ENCODE measurements at regions not wholly inside any gene's neighbourhood (a gene's known extent, or its start where the extent isn't known, plus 50 kb on each side); places are given as distances from the start of the nearest gene placed in this dataset.
A peak's percentile ranks its signal among the peaks of the same experiment; 100 is the strongest.
"Not testable (repeated sequence)": the region's sequence is repeated elsewhere in the genome, so short reads cannot be mapped to it uniquely, and the experiment has no call there.

DNA sequence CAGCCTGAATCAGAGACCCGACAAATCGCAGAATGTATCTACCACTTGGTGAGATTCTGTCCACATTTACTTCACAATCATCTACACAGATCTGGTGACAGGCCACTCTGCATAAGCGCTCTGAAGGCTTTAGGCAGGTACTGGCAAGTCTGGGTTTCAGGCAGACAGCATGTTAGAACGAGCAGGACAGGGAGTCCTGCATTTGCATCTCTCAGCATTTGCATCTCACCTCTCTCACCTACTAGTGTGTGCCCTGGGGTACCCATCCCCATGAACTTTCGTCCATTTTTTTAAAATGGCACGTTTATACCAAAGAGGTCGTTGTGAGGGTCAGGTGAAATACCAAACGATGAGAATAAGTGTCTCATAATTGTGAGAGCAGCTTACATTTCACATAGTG is 108.2 kb downstream of the SPATA31A1 start:
- not testable (repeated sequence) for DNase-seq (ENCODE audit: low read depth in 2 of 3, low spot score in 2 of 3)

DNA sequence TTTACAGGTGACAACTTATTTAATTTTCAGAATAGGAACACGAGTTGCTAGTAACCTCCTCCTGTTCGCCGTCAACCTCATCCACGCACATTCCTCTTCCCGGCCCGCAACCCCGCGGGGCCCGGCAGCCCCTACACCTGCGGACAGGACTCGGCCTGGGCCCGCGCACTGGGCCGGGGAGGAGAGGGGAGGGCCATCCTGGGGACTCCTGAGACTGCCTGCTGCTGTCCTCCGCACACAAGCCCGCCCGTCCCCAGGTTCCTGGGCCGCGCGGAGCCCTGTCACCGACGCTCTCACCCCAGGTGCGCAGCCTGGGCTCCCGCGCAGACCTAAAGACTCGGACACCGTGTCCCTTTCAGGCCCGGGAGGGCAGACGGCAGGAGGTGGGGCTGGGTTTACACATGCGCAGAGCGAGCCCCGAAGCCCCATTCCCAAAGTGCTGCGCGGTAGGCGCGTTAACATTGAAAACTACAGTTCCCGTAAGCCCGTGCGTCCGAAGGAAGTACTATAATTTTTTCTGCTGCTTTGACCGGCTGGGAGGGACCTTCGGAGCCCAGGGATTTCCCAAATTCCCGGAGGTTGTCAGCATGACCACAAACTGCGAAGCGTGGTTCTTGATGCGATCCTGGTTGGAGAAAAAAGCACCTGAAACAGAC is 108.8 kb downstream of the SPATA31A1 start:
- DNase-seq (ENCODE audit: low read depth in 2 of 3, low spot score in 2 of 3): peak; percentile 32 to 41 (median 38)

DNA sequence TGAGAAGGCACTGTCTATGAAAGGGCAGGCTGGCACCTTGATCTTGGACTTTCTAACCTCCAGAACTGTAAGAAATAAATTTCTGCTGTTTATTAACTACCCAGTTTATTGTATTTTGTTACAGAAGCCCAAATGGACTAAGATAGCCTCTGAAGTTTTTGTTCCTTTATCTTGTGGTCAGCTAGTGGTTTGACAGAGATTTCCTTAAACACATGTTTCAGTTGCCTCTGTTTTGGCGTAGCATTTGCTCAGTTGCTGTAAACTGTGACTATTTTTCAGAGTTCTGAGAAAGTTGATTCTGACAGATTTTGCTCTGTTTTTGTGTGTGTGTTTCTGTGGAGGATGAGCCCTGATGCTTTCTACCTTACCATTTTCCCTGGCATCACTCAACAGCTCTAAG is 119.0 kb downstream of the SPATA31A1 start:
- not testable (repeated sequence) for DNase-seq (ENCODE audit: low read depth in 2 of 3, low spot score in 2 of 3)

DNA sequence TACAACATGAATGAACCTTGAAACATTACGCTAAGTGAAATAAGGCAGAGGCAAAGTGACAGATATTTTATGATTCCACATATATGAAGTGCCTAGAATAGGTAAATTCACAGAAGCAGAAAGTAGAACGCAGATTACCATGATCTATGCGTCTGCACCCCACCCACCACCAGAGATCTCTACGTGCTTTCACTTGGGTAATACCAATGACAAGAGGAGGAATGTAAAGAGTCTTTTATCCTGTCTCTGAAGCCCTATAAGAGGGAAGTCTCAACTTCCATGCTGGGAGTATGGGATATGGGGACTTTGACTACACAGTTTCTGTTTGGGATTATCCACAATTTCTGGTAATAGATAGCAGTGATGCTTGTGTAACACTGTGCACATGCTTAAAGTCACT is 127.6 kb downstream of the SPATA31A1 start:
- not testable (repeated sequence) for DNase-seq (ENCODE audit: low read depth in 2 of 3, low spot score in 2 of 3)

DNA sequence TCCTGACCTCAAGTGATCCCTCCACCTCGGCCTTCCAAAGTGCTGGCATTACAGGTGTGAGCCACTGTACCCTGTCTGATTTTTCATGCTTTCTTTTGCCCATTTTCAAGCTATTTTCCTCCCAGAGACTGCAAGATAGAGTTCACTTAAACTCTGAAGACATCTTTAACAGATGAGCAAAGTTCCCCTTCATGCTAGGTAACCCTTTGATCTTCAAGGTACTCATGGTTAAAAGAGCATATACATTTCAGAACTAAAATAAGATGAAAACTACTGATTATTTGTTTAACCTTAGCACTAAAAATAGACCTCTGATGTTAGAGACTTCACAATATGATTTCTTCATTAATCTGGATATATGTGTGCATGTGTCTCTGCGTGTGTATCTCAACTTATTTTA is 128.4 kb downstream of the SPATA31A1 start:
- not testable (repeated sequence) for DNase-seq (ENCODE audit: low read depth in 2 of 3, low spot score in 2 of 3)

DNA sequence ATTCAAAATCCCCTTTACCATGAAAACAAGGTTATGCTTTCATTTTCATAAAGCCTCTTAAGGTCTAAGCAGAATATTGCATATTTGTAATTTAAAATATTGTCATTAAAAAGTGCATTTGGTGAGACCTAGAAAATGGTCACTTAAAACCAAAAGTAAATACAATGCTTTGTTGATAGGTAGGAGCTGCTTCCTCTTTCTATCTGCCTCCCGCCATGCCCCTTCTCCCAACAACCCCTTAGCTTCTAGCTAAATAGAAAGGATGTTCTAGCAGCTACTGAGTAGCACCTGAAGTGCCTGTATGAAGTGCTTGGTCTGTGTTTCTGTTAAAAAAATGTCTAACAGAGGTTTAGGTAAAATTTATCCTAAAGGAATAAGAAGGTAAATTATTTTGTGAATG is 128.8 kb downstream of the SPATA31A1 start:
- DNase-seq (ENCODE audit: low read depth in 2 of 3, low spot score in 2 of 3): not testable (repeated sequence)

DNA sequence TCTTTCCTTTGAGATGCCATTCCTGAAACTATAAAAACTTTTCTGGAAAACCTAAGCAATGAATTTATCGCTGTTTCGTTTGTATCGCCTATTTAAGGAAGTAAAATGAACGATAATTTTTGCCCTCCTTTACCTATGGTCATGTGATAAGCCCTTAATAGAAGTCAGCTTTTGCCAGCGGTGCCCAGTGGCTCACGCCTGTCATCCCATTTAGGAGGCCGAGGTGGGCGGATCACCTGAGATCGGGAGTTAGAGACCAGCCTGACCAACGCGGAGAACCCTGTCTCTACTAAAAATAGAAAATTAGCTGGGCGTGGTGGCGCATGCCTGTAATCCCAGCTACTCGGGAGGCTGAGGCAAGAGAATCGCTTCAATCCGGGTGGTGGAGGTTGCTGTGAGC is 132.0 kb downstream of the SPATA31A1 start:
- not testable (repeated sequence) for DNase-seq (ENCODE audit: low read depth in 2 of 3, low spot score in 2 of 3)

DNA sequence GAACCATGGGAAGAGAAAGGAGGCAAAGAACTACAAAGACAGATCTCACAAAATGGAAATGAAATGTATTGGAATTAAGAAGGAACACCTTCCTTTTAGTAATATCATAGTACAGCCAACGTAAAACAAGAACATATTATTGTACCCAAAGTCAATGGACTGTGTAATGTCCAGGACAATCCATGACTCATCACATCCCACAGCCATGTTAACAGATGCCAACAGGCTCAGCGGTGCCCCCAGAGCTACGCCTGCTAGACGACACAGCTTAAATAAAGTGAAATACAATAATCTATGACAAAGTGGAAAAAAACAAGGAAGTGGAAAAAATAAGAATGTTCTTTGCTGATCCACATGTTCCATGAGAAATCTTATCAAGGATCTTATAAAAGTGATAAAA is 140.8 kb downstream of the SPATA31A1 start:
- DNase-seq (ENCODE audit: low read depth in 2 of 3, low spot score in 2 of 3): not testable (repeated sequence)

DNA sequence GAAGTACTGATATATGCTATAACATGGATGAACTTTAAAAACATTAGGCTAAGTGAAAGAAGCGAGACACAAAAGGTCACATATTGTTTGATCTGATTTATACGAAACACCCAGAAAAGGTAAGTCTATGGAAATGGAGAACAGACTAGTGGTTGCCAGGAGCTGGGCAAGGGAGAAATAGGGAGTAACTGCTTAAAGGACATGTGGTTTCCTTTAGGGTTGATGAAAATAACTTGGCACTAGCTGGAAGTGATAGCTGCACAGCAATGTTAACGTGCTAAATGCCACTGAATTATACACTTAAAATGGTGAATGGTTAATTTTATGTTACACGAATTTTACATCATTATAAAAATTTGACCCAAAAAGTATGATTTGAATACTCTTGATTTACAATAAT is 147.7 kb downstream of the SPATA31A1 start:
- not testable (repeated sequence) for DNase-seq (ENCODE audit: low read depth in 2 of 3, low spot score in 2 of 3)

DNA sequence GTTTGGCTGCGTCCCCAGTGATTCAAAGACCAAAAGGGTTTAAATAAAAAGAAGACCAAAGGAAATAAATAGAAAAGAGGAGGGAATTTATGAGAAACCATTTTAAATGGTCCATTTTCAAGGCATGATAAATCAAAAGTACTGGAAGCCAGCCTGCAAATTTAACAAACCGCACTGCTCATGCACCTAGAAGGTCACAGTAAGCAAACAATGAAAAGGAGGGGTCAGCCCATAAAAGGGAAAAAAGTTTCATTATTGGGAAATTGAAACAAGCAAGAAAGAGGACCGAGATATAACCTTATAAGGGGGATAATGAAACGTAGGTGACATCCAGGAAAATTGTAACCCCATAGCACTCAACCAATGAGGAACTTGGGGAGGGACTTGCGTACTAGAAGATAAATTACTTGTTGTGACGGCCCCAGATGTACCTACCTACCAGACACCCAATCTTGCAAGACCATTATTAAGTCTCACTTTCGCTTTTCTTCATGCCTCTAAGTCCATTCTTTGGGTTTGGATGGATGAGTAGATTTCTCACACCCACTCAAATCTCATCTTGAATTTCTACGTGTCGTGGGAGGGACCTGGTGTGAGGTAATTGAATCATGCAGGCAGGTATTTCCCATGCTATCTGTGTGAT is 172.0 kb downstream of the SPATA31A1 start:
- not testable (repeated sequence) for DNase-seq (ENCODE audit: low read depth in 2 of 3, low spot score in 2 of 3)

DNA sequence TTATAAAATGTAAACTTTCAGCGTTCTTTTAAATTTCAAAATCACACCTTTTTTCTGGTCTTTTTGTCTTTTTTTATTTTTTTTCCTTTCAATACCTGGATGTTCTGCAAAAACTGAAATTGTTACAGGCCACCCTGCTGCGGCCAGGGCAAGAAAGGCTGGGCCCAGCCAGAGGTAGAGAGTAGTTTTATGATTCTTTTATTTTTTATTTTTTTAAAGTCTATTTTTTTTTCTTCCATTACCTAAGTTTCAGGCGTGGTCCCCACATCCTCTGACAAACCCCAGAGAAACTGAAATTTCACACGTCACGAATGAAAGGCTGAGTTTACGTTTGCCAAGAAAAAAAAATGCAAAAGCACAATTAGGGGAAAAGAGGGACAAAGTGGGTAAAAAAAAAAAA is 177.1 kb downstream of the SPATA31A1 start:
- not testable (repeated sequence) for DNase-seq (ENCODE audit: low read depth in 2 of 3, low spot score in 2 of 3)

DNA sequence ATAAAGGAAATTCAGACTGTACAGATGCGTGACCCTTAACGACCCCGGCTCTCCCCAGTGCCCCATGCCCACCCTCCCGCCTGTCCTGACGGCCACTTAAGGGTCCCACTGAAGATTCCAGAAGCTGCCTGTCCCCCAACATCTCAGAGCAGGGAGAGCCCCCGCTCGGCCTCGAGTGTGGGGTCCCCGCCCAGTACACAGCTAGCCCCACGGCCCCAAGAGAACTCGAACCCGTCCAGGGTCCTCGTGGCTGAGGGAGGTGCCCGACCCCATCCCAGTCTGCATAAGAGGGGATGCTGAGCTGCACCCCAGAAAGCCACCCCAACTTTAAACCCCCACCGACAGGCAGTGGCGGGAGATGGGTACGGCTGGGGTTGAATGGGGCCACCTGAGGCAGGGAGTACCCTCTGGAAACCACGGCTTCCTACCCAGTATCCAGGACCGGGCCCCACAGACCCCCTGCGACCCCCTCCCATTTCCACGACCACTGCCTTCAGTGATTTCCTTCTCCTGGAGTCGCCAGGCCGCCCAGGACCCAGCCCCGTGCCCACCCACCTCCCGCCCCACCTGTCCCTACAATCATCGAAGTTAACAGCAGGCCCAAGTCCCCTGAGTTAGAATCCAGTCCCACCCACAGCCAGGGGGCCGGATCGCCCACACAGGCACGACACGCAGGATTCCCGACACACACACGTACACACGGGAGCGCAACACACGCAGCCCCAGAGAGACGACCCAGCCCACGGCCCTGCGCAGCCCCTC is 177.7 kb downstream of the SPATA31A1 start:
- not testable (repeated sequence) for DNase-seq (ENCODE audit: low read depth in 2 of 3, low spot score in 2 of 3)

DNA sequence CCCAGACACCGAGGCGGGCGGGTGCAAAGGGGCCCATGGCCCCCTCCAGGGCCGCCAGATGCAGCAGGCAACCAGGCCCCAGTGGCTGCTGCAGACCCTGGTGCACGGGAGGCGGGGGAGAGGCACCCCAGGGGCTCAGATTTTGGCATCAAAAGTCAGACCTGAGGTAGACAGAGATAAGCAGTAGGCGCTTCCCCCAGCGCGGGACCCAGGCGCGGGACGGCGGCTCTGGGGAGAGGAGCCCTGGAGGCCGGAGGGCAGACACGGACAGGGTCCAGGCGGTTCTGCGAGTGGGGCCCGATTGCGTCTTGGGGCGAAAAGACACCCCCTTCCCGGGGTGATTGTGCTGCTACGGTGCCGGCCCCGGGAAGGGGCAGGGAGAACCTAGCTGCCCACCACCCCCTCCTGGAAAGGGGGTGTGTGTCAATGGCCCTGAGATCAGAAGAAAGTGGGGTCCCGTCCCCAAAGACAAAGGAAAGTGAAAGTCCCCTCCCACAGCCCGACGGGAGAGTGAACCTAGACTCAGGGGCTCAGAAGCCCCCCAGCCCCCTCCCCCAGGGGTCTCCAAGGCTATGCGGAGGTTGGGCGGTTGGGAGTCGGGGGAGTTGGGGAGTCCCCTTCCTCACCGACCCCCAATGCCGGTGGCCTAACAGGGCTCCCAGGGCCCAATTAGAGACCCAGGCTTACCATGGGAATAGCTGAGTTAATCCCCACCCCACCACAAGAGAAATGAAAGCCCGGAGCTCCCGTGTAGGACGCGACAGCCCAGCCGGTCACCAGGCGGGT is 178.5 kb downstream of the SPATA31A1 start:
- DNase-seq (ENCODE audit: low read depth in 2 of 3, low spot score in 2 of 3): not testable (repeated sequence)

DNA sequence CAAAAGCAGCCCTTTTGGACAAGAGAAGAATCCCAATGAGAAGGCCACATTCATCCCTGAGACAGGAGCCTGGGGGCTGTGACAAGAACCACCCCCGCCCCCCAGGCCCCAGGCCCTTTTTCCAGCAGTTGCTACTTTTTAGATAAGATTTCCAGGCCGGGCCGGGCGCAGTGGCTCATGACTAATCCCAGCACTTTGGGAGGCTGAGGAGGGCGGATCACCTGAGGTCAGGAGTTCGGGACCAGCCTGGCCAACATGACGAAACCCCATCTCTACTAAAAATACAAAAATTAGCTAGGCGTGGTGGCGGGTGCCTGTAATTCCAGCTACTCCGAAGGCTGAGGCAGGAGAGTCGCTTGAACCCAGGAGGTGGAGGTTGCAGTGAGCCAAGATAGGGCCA is 179.4 kb downstream of the SPATA31A1 start:
- DNase-seq (ENCODE audit: low read depth in 2 of 3, low spot score in 2 of 3): not testable (repeated sequence)

DNA sequence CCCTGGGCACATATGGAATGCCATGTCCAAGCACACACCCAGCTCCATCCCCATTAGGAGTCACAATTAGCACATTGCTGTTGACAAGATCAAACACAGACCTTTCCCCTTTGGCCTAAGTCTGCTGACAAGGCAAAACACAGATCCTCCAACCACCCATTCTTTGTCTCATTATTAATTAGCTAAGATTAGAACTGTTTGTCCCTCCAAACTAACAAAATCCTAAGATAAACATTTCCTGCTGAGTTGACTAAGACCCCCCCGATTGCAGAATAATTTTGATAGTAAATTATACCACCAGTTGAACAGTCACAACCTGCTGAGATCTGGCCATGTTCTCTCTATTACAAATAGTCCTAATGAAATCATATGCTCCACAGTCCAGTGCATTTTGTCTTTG is 186.7 kb downstream of the SPATA31A1 start:
- DNase-seq (ENCODE audit: low read depth in 2 of 3, low spot score in 2 of 3): not testable (repeated sequence)

DNA sequence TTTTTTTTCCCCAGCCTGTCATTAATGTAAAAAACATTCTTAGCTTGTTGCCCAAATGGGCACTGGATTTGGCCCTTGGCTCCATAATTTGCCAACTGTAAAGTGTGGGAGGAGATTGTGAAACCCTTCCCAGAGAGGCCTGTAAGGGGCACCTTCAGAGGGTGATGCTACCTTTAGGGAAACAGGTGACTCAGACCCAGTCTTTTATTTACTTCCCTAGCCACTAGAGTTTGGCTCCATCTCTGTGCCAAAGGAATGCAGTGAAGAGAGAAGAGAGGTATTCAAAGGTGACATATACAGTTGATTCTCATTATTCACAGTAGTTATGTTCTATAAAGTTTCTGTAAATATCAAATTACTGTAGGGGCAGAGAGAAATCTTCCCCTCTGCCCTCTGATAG is 189.6 kb downstream of the SPATA31A1 start:
- DNase-seq (ENCODE audit: low read depth in 2 of 3, low spot score in 2 of 3): not testable (repeated sequence)

DNA sequence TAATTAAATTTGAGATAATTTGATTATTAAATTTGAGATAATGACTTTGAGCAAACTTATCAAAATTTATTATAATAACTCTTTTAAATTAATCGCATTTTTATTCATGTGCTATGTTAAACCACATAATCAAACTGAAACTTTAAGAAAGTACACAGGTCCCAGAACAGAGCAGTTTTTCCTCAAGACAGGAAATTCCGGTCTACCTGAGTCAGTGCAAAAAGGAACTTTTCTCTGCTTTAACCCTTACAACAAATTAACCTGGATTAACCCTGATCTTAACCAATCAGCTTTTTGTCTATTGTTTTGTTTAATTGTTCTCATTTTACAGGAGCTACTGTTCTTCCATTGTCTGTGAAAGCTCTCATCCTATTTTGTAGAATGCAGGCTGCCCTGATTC is 195.1 kb downstream of the SPATA31A1 start:
- DNase-seq (ENCODE audit: low read depth in 2 of 3, low spot score in 2 of 3): not testable (repeated sequence)

DNA sequence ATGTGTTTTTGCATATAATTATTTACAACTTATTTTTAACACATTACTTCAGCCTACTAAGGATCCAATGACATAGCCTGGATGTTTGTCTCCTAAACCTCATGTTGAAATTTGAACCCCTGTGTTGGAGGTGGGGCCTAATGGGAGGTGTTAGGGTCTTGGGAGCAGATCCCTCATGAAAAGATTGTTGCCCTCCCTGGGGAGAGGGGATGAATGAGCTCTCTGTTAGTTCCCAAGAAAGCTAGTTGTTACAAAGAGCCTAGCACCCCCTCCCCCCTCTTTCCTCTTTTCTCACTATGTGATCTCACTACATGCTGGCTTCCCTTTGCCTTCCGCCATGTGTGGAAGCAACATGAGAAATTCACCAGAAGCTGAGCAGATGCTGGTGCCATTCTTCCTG is 196.1 kb downstream of the SPATA31A1 start:
- not testable (repeated sequence) for DNase-seq (ENCODE audit: low read depth in 2 of 3, low spot score in 2 of 3)

DNA sequence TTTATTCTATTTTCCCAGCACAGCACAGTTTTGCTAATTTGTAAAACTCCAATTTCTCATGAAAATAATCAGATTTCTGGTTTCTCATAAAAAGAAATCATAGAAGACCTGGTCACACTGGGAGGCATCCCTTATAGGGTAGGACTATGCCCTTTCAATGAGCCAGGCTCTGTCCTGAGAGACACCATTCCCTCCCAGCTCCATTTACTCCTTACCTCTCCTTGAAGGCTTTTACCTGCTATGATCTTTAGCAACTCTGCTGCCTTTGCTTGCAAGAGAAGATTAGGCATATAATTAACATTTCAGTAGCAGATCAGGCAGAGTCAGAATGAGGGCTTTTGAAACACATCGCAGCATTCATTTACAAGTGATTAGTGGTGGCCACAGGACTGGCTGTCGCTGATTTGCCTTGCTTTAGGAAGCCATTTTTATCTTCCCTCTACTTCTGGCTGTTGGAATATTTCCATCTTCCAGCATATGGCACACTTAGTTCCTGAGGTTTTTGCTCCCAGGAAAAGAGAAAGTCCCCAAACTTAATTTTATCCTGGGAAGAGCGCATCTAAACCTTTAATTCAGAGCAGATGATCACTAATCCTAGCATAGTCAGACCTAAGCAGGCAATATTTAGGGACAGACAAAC is 196.9 kb downstream of the SPATA31A1 start:
- not testable (repeated sequence) for DNase-seq (ENCODE audit: low read depth in 2 of 3, low spot score in 2 of 3)

DNA sequence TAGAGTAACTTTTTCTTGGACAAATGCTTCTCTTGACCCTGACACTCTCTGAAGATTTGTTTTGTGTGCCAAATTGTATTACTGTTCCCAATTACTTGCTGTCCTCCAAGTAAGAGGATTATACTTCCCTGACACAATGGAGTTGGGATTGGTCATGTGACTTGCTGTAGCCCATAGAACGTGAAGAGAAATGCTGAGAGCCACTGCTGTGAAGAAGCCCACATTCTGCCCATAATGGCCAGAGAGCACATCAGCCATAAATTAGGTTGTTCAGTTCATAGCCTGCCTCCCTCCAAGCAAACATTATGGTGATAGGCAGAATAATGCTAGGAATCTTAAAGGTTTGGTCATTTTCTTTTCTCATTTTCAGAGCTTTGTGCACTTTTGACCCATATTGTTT is 198.9 kb downstream of the SPATA31A1 start:
- not testable (repeated sequence) for DNase-seq (ENCODE audit: low read depth in 2 of 3, low spot score in 2 of 3)

DNA sequence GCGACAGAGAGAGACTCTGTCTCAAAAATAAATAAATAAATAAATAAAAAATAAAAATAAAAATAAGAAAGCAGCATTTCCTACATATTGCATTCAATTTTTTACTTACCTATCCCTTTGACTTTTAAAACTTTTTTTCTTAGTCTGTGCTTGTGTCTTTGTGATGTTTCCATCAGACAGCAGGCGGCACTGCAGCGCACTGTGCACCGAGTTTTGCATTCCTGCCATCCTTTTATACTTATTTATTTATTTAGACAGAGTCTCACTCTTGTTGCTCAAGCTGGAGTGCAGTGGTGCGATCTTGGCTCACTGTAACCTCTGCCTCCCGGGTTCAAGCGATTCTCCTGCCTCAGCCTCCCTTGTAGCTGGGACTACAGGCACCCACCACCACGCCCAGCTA is 203.9 kb downstream of the SPATA31A1 start:
- not testable (repeated sequence) for DNase-seq (ENCODE audit: low read depth in 2 of 3, low spot score in 2 of 3)

Measured in activated CD8-positive, alpha-beta memory T cell treated with anti-CD3 and anti-CD28 coated beads for 48 hours (primary cell).